Brain microvascular endothelial cell (primary cell): ENCODE measurements at regions not wholly inside any gene's neighbourhood (a gene's known extent, or its start where the extent isn't known, plus 50 kb on each side); places are given as distances from the start of the nearest gene placed in this dataset.
A peak's percentile ranks its signal among the peaks of the same experiment; 100 is the strongest.
"Not testable (repeated sequence)": the region's sequence is repeated elsewhere in the genome, so short reads cannot be mapped to it uniquely, and the experiment has no call there.

Source experiments
- DNase-seq: peaks from one replicate; pipeline ENCODE4 v3.0.0-alpha.2; 2020
- H3K27ac ChIP-seq: fragments of 250-450 bp; sonication (Bioruptor Pico); 2 replicates; pipeline ENCODE4 v1.5.1; 2020; ENCODE audit warnings: mild to moderate bottlenecking, moderate library complexity
- H3K27me3 ChIP-seq: fragments of 250-450 bp; sonication (Bioruptor Pico); replicated peaks from 2 replicates; pipeline ENCODE4 v1.5.1; 2020; ENCODE audit warnings: mild to moderate bottlenecking
- H3K36me3 ChIP-seq: fragments of 250-450 bp; sonication (Bioruptor Pico); replicated peaks from 2 replicates; pipeline ENCODE4 v1.5.1; 2020; ENCODE audit warnings: mild to moderate bottlenecking
- H3K4me3 ChIP-seq: 2 replicates; pipeline ENCODE4 v1.5.1; 2011; ENCODE audit warnings: low read depth, mild to moderate bottlenecking, control low read depth, low read length, moderate library complexity
- in situ Hi-C: cut with HindIII; loops from 2 replicates; pipeline ENCODE4 v1.10.0; 2017; ENCODE audit warnings: low sequenced_read_pairs, low pct_ligation_motif_present
- TF ChIP-seq, protein P1 (sequence below): IDR thresholded peaks from 2 replicates; pipeline ENCODE4 v1.5.1; 2011; ENCODE audit warnings: low read depth, mild to moderate bottlenecking, moderate library complexity, low read length, control low read depth, inconsistent platforms; ENCODE audit errors: missing control alignments

DNA sequence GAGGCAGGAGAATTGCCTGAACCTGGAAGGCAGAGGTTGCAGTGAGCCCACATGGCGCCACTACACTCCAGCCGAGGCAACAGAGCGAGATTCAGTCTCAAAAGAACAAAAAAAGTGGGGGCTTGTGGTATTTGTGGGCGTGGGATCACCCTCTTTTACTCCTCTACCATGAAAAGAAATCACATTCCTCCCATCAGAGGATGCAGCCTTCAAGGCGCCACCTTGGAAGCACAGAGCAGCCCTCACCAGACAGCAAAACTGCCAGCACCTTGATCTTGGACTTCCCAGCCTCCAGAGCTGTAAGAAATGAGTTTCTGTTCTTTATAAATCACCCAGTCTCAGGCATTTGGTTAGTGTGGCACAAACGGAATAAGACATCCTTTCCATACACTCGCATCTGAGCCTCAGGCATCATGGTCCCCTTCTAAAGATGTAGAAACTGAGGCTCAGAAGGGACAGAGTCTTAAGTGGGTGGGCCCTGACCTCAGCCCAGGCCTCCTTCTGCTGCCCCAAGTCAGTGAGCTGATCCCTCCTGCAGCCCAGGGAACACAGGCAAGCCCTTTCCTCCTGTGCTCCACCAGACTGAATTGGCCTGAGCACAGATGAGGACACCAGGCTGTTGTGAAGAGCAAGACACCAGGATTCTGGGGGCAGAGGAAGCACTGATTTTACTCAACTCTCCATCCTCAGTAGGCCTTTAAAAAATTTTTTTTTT, 201.7 kb upstream of the LINGO1 start:
- TF ChIP-seq, protein P1, sequence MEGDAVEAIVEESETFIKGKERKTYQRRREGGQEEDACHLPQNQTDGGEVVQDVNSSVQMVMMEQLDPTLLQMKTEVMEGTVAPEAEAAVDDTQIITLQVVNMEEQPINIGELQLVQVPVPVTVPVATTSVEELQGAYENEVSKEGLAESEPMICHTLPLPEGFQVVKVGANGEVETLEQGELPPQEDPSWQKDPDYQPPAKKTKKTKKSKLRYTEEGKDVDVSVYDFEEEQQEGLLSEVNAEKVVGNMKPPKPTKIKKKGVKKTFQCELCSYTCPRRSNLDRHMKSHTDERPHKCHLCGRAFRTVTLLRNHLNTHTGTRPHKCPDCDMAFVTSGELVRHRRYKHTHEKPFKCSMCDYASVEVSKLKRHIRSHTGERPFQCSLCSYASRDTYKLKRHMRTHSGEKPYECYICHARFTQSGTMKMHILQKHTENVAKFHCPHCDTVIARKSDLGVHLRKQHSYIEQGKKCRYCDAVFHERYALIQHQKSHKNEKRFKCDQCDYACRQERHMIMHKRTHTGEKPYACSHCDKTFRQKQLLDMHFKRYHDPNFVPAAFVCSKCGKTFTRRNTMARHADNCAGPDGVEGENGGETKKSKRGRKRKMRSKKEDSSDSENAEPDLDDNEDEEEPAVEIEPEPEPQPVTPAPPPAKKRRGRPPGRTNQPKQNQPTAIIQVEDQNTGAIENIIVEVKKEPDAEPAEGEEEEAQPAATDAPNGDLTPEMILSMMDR = no peak
- H3K27me3 ChIP-seq = peaks cover 13% of the 10 kb centered on the region
- no peak overlapping the region for H3K27ac ChIP-seq
- in situ Hi-C loops = no loop called here
- no peak for DNase-seq
- no peaks in the 10 kb centered on the region for H3K36me3 ChIP-seq
- no peak overlapping the region for H3K4me3 ChIP-seq

- in situ Hi-C loops = no loop called here
- Histone ChIP-seq H3K27me3 (peaks cover 4% of the 10 kb centered on the region), H3K36me3 (no peaks in the 10 kb centered on the region), H3K27ac (no peak overlapping the region), H3K4me3 (no peak overlapping the region)
- TF ChIP-seq, protein P1 = no peak
- DNase-seq = no peak
Measured at GRCh38 chr15:77832874-77833273, 200.2 kb upstream of the LINGO1 start.

- Histone ChIP-seq H3K27ac (no peak overlapping the region), H3K4me3 (no peak overlapping the region), H3K36me3 (no peaks in the 10 kb centered on the region), H3K27me3 (peaks cover 4% of the 10 kb centered on the region)
- in situ Hi-C loops = no loop called here
- DNase-seq = no peak
- TF ChIP-seq, protein P1 = no peak
Measured at GRCh38 chr15:77831986-77832385, 199.3 kb upstream of the LINGO1 start.

- in situ Hi-C loops = no loop called here
- no peak overlapping the region for H3K4me3 ChIP-seq
- no peak overlapping the region for H3K27ac ChIP-seq
- TF ChIP-seq, protein P1 = no peak
- no peaks in the 10 kb centered on the region for H3K27me3 ChIP-seq
- no peaks in the 10 kb centered on the region for H3K36me3 ChIP-seq
- peak; percentile 37 for DNase-seq
Measured at GRCh38 chr15:77830051-77830468, 197.3 kb upstream of the LINGO1 start.

- H3K27me3 ChIP-seq, H3K4me3 ChIP-seq, H3K27ac ChIP-seq, H3K36me3 ChIP-seq, DNase-seq, in situ Hi-C loops: not testable (repeated sequence)
Measured at GRCh38 chr15:77829331-77829730, 196.6 kb upstream of the LINGO1 start.

DNA sequence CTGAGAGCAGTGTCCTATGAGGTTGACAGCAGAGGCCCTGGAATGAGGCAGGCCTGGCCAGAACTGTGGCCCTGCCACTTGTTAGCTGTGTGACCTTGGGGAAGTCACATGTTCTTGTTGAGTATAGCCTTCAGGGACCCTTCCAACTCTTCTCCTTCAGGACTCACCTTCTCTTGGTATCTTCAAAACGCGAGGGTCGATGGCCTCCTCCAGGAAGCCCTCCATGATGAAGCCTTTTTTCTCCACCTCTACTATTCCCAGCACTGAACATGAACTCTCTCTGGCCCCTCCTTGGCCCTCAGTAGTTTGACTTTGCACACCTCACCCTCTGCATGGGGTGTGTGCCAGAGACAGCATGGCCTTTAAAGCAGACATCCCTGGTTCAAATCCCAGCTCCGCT, 195.1 kb upstream of the LINGO1 start:
- no peak overlapping the region for H3K4me3 ChIP-seq
- TF ChIP-seq, protein P1 = no peak
- H3K27me3 ChIP-seq = peaks cover 2% of the 10 kb centered on the region
- in situ Hi-C loops = no loop called here
- DNase-seq = no peak
- no peak overlapping the region for H3K27ac ChIP-seq
- no peaks in the 10 kb centered on the region for H3K36me3 ChIP-seq
